Heart left ventricle (tissue), 16 donors: ENCODE measurements at regions not wholly inside any gene's neighbourhood (a gene's known extent, or its start where the extent isn't known, plus 50 kb on each side); places are given as distances from the start of the nearest gene placed in this dataset.

Experiments used
- ATAC-seq, 4 donors: fragments of 200-7000 bp; cut with Tn5 transposase; one replicate each; pipeline ENCODE4 v1.9.1; 2020 to 2022; ENCODE audit warnings: moderate library complexity in 4 of 4, mild to moderate bottlenecking in 3 of 4, moderate number of reproducible peaks in 1 of 4
- DNase-seq, 5 donors: peaks; one replicate each; pipeline ENCODE4 v3.0.0-alpha.2; 2020
- H3K27ac ChIP-seq, 12 donors: fragments of 200-600 bp; sonication (generic) in 4 of 12; one replicate each; pipeline versions ENCODE4 v1.5.0 to v1.8.0; 2016 to 2022; ENCODE audit warnings: mild to moderate bottlenecking in 2 of 12
- H3K27me3 ChIP-seq, 9 donors: fragments of 200-600 bp; sonication (generic) in 2 of 9; one replicate each; pipeline versions ENCODE4 v1.5.1 to v1.8.0; 2016 to 2022; ENCODE audit warnings: mild to moderate bottlenecking in 3 of 9
- H3K36me3 ChIP-seq, 9 donors: fragments of 200-600 bp; sonication (generic) in 2 of 9; one replicate each; pipeline versions ENCODE4 v1.5.0 to v1.8.0; 2018 to 2022; ENCODE audit warnings: mild to moderate bottlenecking in 2 of 9
- H3K4me1 ChIP-seq, 12 donors: fragments of 200-600 bp; sonication (generic) in 4 of 12; one replicate each; pipeline versions ENCODE4 v1.5.0 to v1.8.0; 2016 to 2022; ENCODE audit warnings: mild to moderate bottlenecking in 3 of 12
- H3K4me3 ChIP-seq, 12 donors: fragments of 200-600 bp; sonication (generic) in 4 of 12; one replicate each; pipeline versions ENCODE4 v1.5.0 to v1.8.0; 2017 to 2022; ENCODE audit warnings: mild to moderate bottlenecking in 9 of 12, moderate library complexity in 4 of 12
- H3K9me3 ChIP-seq, 12 donors: fragments of 200-600 bp; sonication (generic) in 4 of 12; one replicate each; pipeline versions ENCODE4 v1.5.0 to v1.8.0; 2016 to 2022; ENCODE audit warnings: mild to moderate bottlenecking in 1 of 12
- POLR2A ChIP-seq, 2 donors: fragments of 450-650 bp; IDR thresholded peaks; one replicate each; pipeline ENCODE4 v1.6.1; 2017; ENCODE audit warnings: antibody characterized with exemption in 2 of 2, mild to moderate bottlenecking in 2 of 2, moderate library complexity in 2 of 2
- WGBS, 4 donors: extraction: QIAGEN DNeasy Blood & Tissue Kit in 2 of 4; methylation state at CpG; one replicate each; pipeline versions ENCODE4 v1.1.5 to v1.1.7; 2013 to 2018; 5-methylcytosine and 5-hydroxymethylcytosine counted together
- intact Hi-C, 10 donors: fragments of 100-400 bp; cut with DNase I; formaldehyde crosslinking; loops; one replicate each; pipeline versions ENCODE4 v1.11.1 to v1.14.2; 2022
- TF ChIP-seq, protein P1 (sequence below), 12 donors: fragments of 200-600 bp; sonication (generic) in 4 of 12; IDR thresholded peaks; one replicate each; pipeline versions ENCODE4 v1.5.0 to v1.8.0; 2018 to 2022; ENCODE audit warnings: antibody characterized with exemption in 12 of 12, mild to moderate bottlenecking in 5 of 12
- donor health status: ischemic (EF 13 %, LVEDD 7.1; RV severe dilation, severe dysfunction).
- donor health status: healthy with polysubstance abuse.
- donor health status: DM: no; HTN: yes; CAD: no.
- donor health status: DM: no; HTN: no; CAD: no.
- donor health status: ischemic (EF 25% LVEDD 6.9; RV normal size, moderate dysfunction).
- donor health status: ischemic (EF 25% LVEDD 5.7; RV mildly dilated, moderate dysfunction).
- donor health status: healthy.
- donor health status: DM: yes; HTN: yes; CAD: no.
- donor health status: ischemic (EF 35%, LVEDD 5.7; RV mildly dilated, moderate dysfunction).
- donor health status: nonischemic (EF 11% LVEDD 7.7; RV severe dilation, severe dysfunction).
- donor health status: DM: yes; HTN: yes; CAD: no.
- donor health status: PGD.
- donor health status: ischemic (EF 29% LVEDD 5.4; RV normal size, mild dysfunction).
- donor health status: nonischemic (EF 23%, LVEDD 6.1; RV moderate dilation, normal function).

DNA sequence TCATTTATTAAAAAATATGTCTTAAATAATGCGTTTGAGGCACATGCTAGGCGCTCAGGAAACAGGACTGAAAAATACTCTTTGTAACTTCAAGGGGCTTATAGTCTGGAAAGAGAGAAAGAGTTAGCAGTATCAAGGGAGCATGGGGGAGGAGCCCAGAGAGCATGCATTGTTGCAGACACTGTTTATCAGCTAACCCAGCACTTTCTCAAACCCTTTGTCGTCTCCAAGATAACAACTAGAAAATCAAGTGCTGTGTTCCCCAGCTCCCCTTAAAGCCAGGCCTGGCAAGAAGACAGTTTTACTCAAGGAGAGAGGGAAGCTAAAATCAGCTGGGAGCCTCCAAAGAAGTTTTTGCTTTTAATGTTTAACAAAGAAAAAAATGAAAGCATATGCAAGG lies 98.4 kb downstream of the PERP start:
- intact Hi-C loops: loop anchor here in 2 of 10 donors (5.0 to 10.0 kb wide), 4 partner anchors 141 to 756 kb away; partner anchors contain the start of gene TNFAIP3 (in 1 of the 2)
- no peaks in the 10 kb centered on the region for H3K27me3 ChIP-seq
- TF ChIP-seq, protein P1, sequence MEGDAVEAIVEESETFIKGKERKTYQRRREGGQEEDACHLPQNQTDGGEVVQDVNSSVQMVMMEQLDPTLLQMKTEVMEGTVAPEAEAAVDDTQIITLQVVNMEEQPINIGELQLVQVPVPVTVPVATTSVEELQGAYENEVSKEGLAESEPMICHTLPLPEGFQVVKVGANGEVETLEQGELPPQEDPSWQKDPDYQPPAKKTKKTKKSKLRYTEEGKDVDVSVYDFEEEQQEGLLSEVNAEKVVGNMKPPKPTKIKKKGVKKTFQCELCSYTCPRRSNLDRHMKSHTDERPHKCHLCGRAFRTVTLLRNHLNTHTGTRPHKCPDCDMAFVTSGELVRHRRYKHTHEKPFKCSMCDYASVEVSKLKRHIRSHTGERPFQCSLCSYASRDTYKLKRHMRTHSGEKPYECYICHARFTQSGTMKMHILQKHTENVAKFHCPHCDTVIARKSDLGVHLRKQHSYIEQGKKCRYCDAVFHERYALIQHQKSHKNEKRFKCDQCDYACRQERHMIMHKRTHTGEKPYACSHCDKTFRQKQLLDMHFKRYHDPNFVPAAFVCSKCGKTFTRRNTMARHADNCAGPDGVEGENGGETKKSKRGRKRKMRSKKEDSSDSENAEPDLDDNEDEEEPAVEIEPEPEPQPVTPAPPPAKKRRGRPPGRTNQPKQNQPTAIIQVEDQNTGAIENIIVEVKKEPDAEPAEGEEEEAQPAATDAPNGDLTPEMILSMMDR (IDR thresholded peaks at IDR 0.05): no peak
- TF ChIP-seq POLR2A (IDR thresholded peaks at IDR 0.05): no peak
- H3K4me1 ChIP-seq: no peaks in the 10 kb centered on the region
- DNase-seq (no peak), ATAC-seq (no peak)
- H3K4me3 ChIP-seq: no peak overlapping the region
- H3K9me3 ChIP-seq: no peaks in the 10 kb centered on the region
- no peak overlapping the region for H3K27ac ChIP-seq
- WGBS, 4 donors: 54 to 65% (median 64%) methylated on average over 3 of the region's 3 CpGs
- no peaks in the 10 kb centered on the region for H3K36me3 ChIP-seq

DNA sequence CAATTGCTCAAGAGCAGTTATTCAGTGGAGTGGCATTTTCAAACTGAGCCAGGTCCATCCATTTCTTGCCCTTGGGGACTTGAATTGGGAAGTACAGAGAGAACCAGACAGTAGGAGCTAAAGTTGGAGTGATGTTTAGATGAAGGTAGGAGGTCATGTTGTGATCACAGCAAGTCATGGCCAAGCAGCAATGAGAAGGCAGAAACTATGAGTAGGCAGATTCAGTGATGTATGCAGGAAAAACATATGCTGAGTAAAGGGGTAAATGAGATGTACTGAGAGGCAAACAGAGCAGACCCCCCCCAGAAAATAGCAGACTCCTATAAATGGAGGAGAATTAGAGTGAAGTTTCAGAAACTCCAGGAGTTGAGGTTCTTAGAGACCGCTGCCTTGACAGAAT lies 95.8 kb downstream of the PERP start:
- no peak overlapping the region for H3K27ac ChIP-seq
- H3K27me3 ChIP-seq: no peaks in the 10 kb centered on the region
- H3K36me3 ChIP-seq: no peaks in the 10 kb centered on the region
- H3K4me1 ChIP-seq: no peaks in the 10 kb centered on the region
- 91 to 100% (median 94%) methylated on average over 1 of the region's 1 CpG for WGBS, 4 donors
- no peaks in the 10 kb centered on the region for H3K9me3 ChIP-seq
- TF ChIP-seq, protein P1 (IDR thresholded peaks at IDR 0.05): no peak
- TF ChIP-seq POLR2A (IDR thresholded peaks at IDR 0.05): no peak
- DNase-seq (no peak), ATAC-seq (no peak)
- intact Hi-C loops: loop anchor here in 1 of 10 donors (10.0 kb wide), 1 partner anchor 273 kb away; no protein-coding TSS in a partner anchor
- H3K4me3 ChIP-seq: no peak overlapping the region

DNA sequence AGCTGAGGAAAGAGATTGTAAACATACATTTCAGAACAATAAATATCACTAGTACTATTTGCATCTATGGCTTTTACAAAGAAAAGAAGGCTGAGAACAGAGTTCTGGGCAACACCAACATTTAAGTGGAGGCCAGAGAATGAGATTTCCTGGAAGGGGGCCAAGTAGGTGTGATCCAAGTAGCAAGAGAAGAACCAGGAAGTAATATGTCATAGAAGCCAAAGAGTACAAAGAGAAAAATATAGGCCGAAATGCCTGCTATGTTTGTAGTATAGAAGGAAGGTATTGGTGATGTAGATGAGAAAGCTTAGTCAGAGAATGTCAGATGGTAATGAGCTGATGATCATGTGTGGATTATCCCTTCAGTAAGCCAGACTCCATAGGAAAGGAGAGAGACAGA lies 94.5 kb downstream of the PERP start:
- DNase-seq: no peak
- no peak for ATAC-seq
- Histone ChIP-seq H3K36me3 (no peaks in the 10 kb centered on the region), H3K4me3 (no peak overlapping the region), H3K9me3 (no peaks in the 10 kb centered on the region), H3K27ac (no peak overlapping the region), H3K27me3 (no peaks in the 10 kb centered on the region), H3K4me1 (no peaks in the 10 kb centered on the region)
- WGBS, 4 donors: 76 to 85% (median 83%) methylated on average over 1 of the region's 1 CpG
- no peak for TF ChIP-seq POLR2A (IDR thresholded peaks at IDR 0.05)
- TF ChIP-seq, protein P1 (IDR thresholded peaks at IDR 0.05): no peak
- intact Hi-C loops: loop anchor here in 1 of 10 donors (10.0 kb wide), 1 partner anchor 272 kb away; no protein-coding TSS in a partner anchor

DNA sequence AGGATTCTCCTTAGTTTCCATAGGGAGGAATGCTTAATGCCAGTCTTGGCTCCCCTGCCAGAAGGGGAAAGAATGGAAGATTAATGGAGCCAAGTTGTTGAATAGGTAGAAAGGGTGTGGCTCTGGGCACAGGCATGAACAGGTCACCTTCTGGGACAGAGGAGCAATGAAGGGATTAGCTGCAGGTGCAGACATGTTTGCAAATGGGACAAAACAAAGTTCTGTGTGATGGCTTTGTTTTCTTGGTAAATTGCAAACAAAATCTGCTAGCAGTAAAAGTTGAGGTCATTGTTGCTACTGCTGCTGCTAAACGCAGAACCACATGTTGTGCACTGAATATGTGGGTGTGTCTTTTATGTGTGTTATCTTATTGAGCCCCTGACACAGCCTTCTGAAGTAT lies 93.3 kb downstream of the PERP start:
- ATAC-seq (no peak), DNase-seq (no peak)
- intact Hi-C loops: loop anchor here in 1 of 10 donors (10.0 kb wide), 1 partner anchor 271 kb away; no protein-coding TSS in a partner anchor
- no peaks in the 10 kb centered on the region for H3K4me1 ChIP-seq
- H3K27ac ChIP-seq: no peak overlapping the region
- H3K36me3 ChIP-seq: no peaks in the 10 kb centered on the region
- no peaks in the 10 kb centered on the region for H3K27me3 ChIP-seq
- no peak overlapping the region for H3K4me3 ChIP-seq
- WGBS, 4 donors: 45 to 67% (median 55%) methylated on average over 1 of the region's 1 CpG
- TF ChIP-seq, protein P1 (IDR thresholded peaks at IDR 0.05): no peak
- no peak for TF ChIP-seq POLR2A (IDR thresholded peaks at IDR 0.05)
- no peaks in the 10 kb centered on the region for H3K9me3 ChIP-seq
